Gastroesophageal sphincter (tissue), 4 donors: ENCODE measurements at regions not wholly inside any gene's neighbourhood (a gene's known extent, or its start where the extent isn't known, plus 50 kb on each side); places are given as distances from the start of the nearest gene placed in this dataset.
"Not testable (repeated sequence)": the region's sequence is repeated elsewhere in the genome, so short reads cannot be mapped to it uniquely, and the experiment has no call there.

Source experiments
- ATAC-seq: fragments of 150-250 bp; one replicate; pipeline ENCODE4 v1.9.1; 2016; ENCODE audit warnings: mild to moderate bottlenecking, moderate library complexity
- H3K27ac ChIP-seq, 4 donors: fragments of 200-600 bp; sonication (generic) in 3 of 4; 1 replicate in 3 of 4; 2 replicates in 1 of 4; pipeline ENCODE4 v1.5.1; 2016 to 2019
- H3K27me3 ChIP-seq: fragments of 200-600 bp; sonication (generic); one replicate; pipeline ENCODE4 v1.5.1; 2019
- H3K36me3 ChIP-seq, 2 donors: fragments of 200-600 bp; sonication (generic); one replicate each; pipeline ENCODE4 v1.5.1; 2019; ENCODE audit warnings: control low read depth in 1 of 2
- H3K4me1 ChIP-seq, 3 donors: fragments of 200-600 bp; sonication (generic); 1 replicate in 2 of 3; 2 replicates in 1 of 3; pipeline ENCODE4 v1.5.1; 2016 to 2019; ENCODE audit warnings: control low read depth in 2 of 3
- H3K4me3 ChIP-seq, 2 donors: fragments of 200-600 bp; sonication (generic); one replicate each; pipeline ENCODE4 v1.5.1; 2019; ENCODE audit warnings: mild to moderate bottlenecking in 1 of 2, moderate library complexity in 1 of 2
- H3K9me3 ChIP-seq, 3 donors: fragments of 200-600 bp; sonication (generic); one replicate each; pipeline ENCODE4 v1.5.1; 2017 to 2019; ENCODE audit warnings: control low read depth in 2 of 3
- CTCF ChIP-seq, 4 experiments: fragments of 200-600 bp in 2 of 4; fragments of 450-650 bp in 2 of 4; sonication (generic) in 1 of 4; IDR thresholded peaks; one replicate each; pipeline ENCODE4 v1.5.1; 2017 to 2019; ENCODE audit warnings: antibody characterized with exemption in 4 of 4, mild to moderate bottlenecking in 2 of 4, moderate library complexity in 2 of 4
- EP300 ChIP-seq: sonication (generic); formaldehyde crosslinking; IDR thresholded peaks from one replicate; pipeline ENCODE4 v1.6.1; 2017; ENCODE audit warnings: antibody characterized with exemption, mild to moderate bottlenecking
- POLR2A ChIP-seq, 2 donors: fragments of 450-650 bp; IDR thresholded peaks; one replicate each; pipeline ENCODE4 v1.6.1; 2017; ENCODE audit warnings: antibody characterized with exemption in 2 of 2, mild to moderate bottlenecking in 2 of 2, moderate library complexity in 1 of 2
- POLR2AphosphoS5 ChIP-seq: sonication (generic); formaldehyde crosslinking; IDR thresholded peaks from one replicate; pipeline ENCODE4 v1.6.1; 2017; ENCODE audit warnings: antibody characterized with exemption
- WGBS, 2 donors: methylation state at CpG; one replicate each; pipeline ENCODE4 v1.1.5; 2018; ENCODE audit warnings: low coverage in 1 of 2; 5-methylcytosine and 5-hydroxymethylcytosine counted together

GRCh38 chr1:168835176-168835575, 106.2 kb upstream of the DPT start:
- Histone ChIP-seq H3K9me3 (no peaks in the 10 kb centered on the region), H3K27me3 (no peaks in the 10 kb centered on the region), H3K36me3 (no peaks in the 10 kb centered on the region), H3K4me3 (no peak overlapping the region), H3K27ac (no peak overlapping the region), H3K4me1 (no peaks in the 10 kb centered on the region)
- TF ChIP-seq CTCF (IDR thresholded peaks at IDR 0.05): no peak
- ATAC-seq: no peak
- 75 to 78% methylated on average over 1 of the region's 1 CpG for WGBS, 2 donors

GRCh38 chr1:168835791-168836190, 106.8 kb upstream of the DPT start:
- Histone ChIP-seq H3K27ac (no peak overlapping the region), H3K4me3 (no peak overlapping the region), H3K27me3 (no peaks in the 10 kb centered on the region), H3K4me1 (no peaks in the 10 kb centered on the region), H3K36me3 (no peaks in the 10 kb centered on the region), H3K9me3 (no peaks in the 10 kb centered on the region)
- WGBS, 2 donors: 80 to 94% methylated on average over 2 of the region's 2 CpGs
- ATAC-seq: no peak
- no peak for TF ChIP-seq POLR2A (IDR thresholded peaks at IDR 0.05)

GRCh38 chr1:168836469-168836868, 107.5 kb upstream of the DPT start:
- Histone ChIP-seq H3K4me1 (no peaks in the 10 kb centered on the region), H3K9me3 (no peaks in the 10 kb centered on the region), H3K36me3 (no peaks in the 10 kb centered on the region), H3K4me3 (no peak overlapping the region), H3K27me3 (no peaks in the 10 kb centered on the region), H3K27ac (no peak overlapping the region)
- WGBS, 2 donors: 93 to 100% methylated on average over 1 to 2 of the region's 3 CpGs
- no peak for TF ChIP-seq CTCF (IDR thresholded peaks at IDR 0.05)
- no peak for TF ChIP-seq EP300
- TF ChIP-seq POLR2A (IDR thresholded peaks at IDR 0.05): no peak
- TF ChIP-seq POLR2AphosphoS5: no peak
- no peak for ATAC-seq

GRCh38 chr1:168837230-168837629, 108.2 kb upstream of the DPT start:
- not testable (repeated sequence) for ATAC-seq, H3K36me3 ChIP-seq, H3K4me3 ChIP-seq, H3K27me3 ChIP-seq, H3K4me1 ChIP-seq, H3K27ac ChIP-seq, H3K9me3 ChIP-seq
- no CpG with 5 or more reads among the region's 30 CpGs for WGBS, 2 donors

DNA sequence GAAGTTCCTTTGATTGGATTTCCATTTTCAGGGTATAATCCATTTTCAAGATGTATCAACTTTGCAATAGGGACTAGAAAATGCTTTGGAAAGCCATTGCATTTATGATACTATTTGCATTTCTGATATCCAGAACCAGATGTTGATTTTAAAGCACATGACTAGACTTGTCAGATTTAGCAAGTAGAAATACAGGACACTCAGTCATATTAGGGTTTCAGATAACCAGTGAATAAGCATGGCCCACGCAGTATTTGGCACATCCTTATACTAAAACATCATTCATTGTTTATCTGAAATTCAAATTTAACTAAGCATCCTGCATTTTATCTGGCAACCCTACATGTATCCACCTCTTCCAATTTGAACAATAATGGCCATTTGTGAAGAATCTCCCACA, 113.3 kb upstream of the DPT start:
- H3K36me3 ChIP-seq: no peaks in the 10 kb centered on the region
- no peak for TF ChIP-seq CTCF (IDR thresholded peaks at IDR 0.05)
- no peak for TF ChIP-seq EP300
- no peak for TF ChIP-seq POLR2A (IDR thresholded peaks at IDR 0.05)
- no peak for TF ChIP-seq POLR2AphosphoS5
- H3K4me1 ChIP-seq: no peaks in the 10 kb centered on the region
- no peak overlapping the region for H3K27ac ChIP-seq
- no peak for ATAC-seq
- no peak overlapping the region for H3K4me3 ChIP-seq
- no peaks in the 10 kb centered on the region for H3K27me3 ChIP-seq
- no peaks in the 10 kb centered on the region for H3K9me3 ChIP-seq
- 70 to 92% methylated on average over 1 of the region's 1 CpG for whole genome bisulfite sequencing, 2 donors

DNA sequence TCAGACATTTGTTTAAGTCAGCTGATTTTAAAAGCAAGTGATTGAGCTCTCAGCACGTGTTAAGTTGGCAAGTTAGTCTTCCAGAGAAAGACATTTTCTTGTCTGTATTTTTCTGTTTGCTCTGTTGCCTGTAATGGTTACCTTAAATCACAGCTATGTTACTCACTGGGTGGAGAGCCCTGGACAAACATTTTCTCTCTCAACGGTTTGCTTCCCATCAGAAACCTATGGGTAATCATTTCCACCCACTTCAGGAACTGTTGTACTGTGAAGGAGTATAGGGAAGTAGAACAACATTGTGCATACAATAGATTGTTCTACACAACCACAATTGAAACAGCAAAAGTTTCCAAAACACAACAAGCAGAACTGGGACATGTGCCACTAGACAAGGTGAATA, 113.9 kb upstream of the DPT start:
- TF ChIP-seq POLR2A (IDR thresholded peaks at IDR 0.05) (no peak), CTCF (IDR thresholded peaks at IDR 0.05) (no peak), POLR2AphosphoS5 (no peak), EP300 (no peak)
- Histone ChIP-seq H3K36me3 (no peaks in the 10 kb centered on the region), H3K4me3 (no peak overlapping the region), H3K27me3 (no peaks in the 10 kb centered on the region), H3K27ac (no peak overlapping the region), H3K9me3 (no peaks in the 10 kb centered on the region), H3K4me1 (no peaks in the 10 kb centered on the region)
- 60 to 71% methylated on average over 1 to 2 of the region's 2 CpGs for WGBS, 2 donors
- ATAC-seq: no peak
